ENCODE measurements at regions not wholly inside any gene's neighbourhood (a gene's known extent, or its start where the extent isn't known, plus 50 kb on each side); places are given as distances from the start of the nearest gene placed in this dataset.
"Not testable (repeated sequence)": the region's sequence is repeated elsewhere in the genome, so short reads cannot be mapped to it uniquely, and the experiment has no call there.

DNA sequence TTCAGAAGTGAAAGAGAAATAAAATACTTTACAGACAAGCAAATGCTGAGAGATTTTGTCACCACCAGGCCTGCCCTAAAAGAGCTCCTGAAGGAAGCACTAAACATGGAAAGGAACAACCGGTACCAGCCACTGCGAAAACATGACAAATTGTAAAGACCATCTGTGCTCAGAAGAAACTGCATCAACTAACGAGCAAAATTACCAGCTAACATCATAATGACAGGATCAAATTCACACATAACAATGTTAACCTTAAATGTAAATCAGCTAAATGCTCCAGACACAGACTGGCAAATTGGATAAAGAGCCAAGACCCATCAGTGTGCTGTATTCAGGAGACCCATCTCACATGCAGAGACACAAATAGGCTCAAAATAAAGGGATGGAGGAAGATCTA lies 333.8 kb upstream of the CDH10 start:
- intact Hi-C loops (cut with DNase I); DNase-seq (ENCODE audit: low spot score): not testable (repeated sequence)

DNA sequence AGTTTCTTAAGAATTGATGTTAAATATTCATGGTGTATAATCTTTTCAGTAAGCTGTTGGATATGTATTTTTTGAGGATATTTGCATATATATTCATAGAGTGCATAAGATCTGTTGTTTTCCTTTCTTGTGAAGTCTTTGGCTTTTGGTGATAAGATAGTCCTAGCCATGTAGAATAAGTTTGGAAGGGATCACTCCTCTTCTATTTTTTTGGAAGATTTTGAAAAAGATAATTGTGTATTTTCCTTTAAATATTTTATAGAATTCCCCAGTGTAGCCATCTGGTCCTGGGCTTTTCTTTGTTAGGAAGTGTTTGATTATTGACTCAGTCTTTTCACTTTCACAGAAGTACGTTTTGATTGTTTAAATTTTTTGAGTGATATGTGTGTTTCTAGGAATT lies 318.8 kb upstream of the CDH10 start:
- no peak for DNase-seq (ENCODE audit: low spot score)
- intact Hi-C loops (cut with DNase I): no loop called here

DNA sequence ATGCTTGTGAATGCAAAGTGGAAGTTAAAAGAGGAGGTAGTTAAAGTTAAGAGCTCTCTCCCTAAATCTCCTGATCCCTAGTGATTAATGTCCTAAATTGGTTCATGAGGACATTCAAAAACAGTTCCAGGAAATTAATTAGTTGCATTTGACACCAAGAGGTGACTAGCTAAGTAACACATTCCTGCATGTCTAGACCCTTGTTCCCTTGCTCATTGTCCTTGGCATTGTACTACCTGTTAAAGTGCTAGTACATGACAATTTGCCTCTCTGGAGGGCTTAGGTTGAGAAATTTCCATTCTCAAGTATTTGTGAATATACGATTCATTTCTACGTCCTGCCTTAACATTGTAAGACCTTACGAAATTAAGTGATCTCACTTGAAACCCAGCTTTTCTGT lies 278.6 kb upstream of the CDH10 start:
- intact Hi-C loops (cut with DNase I): no loop called here
- DNase-seq (ENCODE audit: low spot score): no peak

DNA sequence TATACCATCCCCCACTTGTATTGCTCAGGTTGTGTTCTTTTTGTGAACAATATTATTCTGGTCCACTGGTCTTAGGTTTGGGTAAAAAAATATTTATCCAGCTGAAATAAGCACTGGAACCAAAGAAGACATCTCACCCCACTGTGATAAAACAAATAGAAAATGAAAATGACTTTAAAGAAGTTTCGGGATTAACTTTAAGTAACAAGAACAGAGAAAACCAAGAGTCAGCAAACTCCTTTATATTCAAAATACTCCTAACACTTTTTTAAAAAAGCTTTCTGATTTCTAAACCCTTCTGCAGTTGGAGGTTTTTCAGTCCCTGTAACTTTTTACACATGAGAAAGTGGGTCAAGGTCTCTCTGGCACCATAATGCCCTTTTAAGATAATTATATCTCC lies 273.9 kb upstream of the CDH10 start:
- intact Hi-C loops (cut with DNase I): no loop called here

DNA sequence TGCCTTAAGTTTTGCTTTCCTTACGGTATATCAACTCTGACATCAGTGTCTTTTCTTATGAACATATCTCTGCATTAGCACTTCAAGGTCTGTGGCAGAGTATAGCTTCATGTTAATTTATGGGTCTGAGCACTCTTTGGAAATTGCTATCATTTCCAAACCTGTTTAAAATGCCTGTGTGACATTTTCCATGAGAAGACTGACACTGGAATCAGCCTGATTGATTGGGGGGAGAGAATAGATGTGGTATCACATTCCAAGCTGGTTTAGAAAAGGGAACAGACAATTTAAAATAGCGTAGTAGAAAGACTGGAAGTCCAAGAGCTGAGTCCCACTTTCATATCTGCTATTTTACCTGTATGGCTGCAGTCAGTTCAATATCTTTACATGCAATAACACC lies 272.1 kb upstream of the CDH10 start:
- intact Hi-C loops (cut with DNase I): no loop called here

More for the DNA sequence above, 273.9 kb upstream of the CDH10 start:
- no peak for DNase-seq (ENCODE audit: low spot score)

DNA sequence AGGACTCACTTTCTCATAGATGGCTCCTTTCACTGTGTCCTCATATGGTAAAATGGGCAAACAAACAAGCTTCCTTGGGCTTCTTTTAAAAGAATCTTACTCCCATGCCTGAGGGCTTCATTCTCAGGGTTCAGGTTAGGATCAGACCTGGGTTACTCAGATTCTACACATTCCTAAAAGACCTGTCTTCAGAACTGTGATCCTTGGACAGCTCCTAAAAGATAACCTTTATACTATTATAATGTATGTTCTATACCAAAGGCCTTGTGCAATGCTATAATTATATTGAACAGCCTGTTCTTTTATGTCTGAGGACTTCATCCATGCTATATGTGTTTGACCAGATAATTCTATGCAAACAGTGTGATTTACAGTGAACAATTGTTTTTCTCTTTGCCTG lies 264.4 kb upstream of the CDH10 start:
- intact Hi-C loops (cut with DNase I): no loop called here
- DNase-seq (ENCODE audit: low spot score): no peak

More for the DNA sequence above, 272.1 kb upstream of the CDH10 start:
- no peak for DNase-seq (ENCODE audit: low spot score)

DNA sequence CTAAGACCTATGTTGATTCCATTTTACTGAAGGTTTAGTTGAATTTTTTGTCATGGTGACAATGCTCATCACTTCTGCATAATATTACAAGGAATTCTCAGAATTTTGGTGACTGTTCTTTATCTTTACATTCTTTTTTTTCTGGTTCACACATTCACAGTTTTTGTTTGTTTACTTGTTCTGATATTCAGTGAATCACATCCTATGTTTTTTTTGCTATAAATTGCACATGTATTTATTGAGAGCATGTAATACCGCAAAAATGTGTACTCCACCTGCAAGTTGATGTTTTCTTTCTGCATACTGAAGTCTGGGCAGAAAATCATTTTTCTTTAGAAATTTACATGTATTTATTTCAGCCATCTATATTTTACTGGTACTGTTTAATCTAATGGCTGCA lies 261.9 kb upstream of the CDH10 start:
- intact Hi-C loops (cut with DNase I): no loop called here
- no peak for DNase-seq (ENCODE audit: low spot score)

DNA sequence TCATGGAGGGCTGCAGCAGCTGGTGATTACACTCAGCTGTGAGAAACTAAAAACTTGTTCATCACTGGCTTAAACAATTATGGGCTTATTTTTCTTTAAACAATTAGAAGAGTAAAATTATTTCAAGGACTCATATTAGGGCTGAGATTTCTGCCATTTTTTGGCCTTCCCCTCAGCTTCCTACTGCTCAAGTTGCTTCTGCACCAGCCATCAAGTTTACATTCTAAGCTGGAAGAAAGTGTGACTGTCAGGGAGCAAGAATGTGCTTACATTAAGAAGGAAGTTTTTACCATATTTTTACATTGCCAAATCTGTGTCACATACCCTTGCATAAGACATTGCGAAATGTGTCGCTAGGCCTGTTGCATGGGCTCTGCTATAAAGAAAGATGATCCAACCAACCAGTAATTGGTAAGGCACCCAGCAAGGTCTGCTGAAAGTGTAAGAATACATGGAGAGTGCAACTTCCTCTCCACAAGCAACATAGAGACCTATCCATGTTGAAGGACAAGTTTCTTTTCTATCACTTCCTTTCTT lies 260.3 kb upstream of the CDH10 start:
- intact Hi-C loops (cut with DNase I): no loop called here
- DNase-seq (ENCODE audit: low spot score): no peak

DNA sequence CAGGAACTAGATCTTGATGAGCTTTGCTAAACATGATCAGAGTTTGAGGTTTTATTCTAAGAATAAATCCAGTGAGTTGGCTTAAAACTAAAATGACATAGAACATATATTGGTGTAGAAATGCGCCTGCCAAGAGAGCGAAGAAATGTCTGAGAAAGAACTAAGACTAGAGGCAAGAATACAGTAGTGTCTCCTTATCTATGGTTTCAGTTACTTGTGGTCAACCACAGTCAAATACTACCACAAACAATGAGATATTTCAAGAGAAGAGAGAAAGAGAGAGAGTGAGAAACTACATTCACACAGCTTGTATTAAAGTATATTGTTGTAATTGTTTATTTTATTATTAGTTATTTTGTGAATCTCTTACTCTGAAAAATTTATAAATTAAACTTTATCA lies 254.4 kb upstream of the CDH10 start:
- intact Hi-C loops (cut with DNase I): loop anchor here in 1 of 2 donors (5.0 kb wide), 1 partner anchor 1652 kb away; no protein-coding TSS in a partner anchor
- no peak for DNase-seq (ENCODE audit: low spot score)

DNA sequence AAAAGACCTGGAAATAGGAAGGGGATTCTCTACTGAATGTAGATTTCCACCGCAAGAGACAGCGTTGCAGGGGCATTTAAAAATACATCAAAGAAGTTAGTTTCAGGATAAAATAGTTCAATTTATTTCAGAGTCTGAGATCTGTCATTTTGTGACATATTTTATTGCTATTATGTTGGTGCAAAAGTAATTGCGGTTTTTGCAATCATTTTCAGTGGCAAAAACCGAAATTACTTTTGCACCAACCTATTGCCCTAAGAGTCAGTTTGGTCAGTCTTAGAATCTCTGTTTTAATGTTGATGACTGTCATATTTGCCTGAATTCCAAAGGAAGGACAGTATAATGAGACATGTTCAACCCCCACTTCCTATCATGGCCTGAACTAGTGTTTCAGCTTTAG lies 219.5 kb upstream of the CDH10 start:
- DNase-seq (ENCODE audit: low spot score): no peak
- intact Hi-C loops (cut with DNase I): no loop called here

DNA sequence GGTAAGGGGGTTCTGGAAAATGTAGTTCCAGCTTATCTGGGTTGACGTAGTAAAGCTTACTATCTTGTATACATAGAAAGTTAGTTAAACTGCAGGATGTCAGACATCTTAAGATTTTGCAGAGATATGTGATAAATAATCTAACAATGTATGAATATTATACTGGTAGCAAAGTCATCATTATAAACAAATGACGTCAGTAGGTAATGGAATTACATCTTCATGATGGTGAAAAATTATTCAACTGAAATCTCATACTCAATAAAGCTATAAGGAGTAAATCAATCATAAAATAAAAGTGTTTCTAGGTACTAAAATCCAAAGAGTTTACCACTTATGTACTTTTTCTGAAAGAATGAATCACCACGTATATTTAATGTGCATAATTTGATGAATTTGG lies 217.3 kb upstream of the CDH10 start:
- DNase-seq (ENCODE audit: low spot score): no peak
- intact Hi-C loops (cut with DNase I): no loop called here

DNA sequence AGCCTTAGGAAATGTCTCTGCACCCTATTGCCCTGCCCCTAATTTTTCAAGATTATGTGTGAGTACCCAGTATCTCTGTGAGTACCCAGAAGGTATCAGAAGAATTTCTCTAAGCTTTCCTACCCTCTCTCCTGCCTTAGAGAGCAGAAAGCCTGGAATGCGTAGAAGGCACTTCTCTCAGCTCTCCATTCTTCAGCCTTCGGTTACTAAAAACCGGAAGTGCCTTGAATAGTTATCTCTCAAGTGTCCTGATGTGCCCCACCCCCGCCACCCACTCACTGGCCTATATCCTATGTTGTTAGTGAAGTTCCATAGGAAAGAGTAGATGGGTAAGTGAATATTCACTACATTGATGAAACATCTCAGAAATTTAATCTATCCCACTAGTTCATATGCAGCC lies 210.7 kb upstream of the CDH10 start:
- no peak for DNase-seq (ENCODE audit: low spot score)
- intact Hi-C loops (cut with DNase I): no loop called here

DNA sequence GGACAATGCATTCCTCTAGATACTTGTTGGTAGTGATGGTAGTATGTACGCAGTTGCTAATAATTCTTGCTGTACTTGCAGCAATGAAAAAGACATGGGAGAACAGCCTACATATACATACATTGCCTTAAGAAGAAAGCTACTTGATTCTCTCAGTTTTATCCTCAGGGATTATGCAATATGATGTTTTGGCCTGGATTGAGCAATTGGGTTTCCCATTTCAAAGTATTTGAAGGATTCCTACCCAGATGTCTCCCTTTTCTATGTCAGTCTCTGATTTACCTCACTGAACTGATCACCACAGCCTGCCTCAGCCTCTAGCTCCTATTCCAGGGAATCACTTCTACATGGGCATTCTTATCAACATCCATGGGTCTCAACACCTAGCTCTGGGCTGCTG lies 210.1 kb upstream of the CDH10 start:
- no peak for DNase-seq (ENCODE audit: low spot score)
- intact Hi-C loops (cut with DNase I): no loop called here

DNA sequence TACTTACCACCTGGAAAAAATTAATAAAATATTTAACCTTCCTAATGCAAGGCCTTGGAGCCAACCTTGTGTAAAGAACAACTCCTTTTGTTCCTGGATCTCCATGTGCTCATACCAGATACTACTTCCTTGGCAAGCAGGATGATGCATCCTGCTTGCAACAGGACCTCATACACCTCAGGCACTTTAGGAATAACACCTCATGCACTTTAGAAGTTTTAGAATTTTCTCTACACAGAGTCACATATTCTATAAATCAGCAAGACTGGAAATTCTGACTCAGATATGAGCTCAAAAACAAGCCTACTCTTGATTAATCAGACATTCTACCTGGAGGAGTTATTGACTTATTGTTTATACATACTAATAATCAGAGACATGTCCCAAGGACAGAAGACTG lies 209.6 kb upstream of the CDH10 start:
- no peak for DNase-seq (ENCODE audit: low spot score)
- intact Hi-C loops (cut with DNase I): no loop called here

DNA sequence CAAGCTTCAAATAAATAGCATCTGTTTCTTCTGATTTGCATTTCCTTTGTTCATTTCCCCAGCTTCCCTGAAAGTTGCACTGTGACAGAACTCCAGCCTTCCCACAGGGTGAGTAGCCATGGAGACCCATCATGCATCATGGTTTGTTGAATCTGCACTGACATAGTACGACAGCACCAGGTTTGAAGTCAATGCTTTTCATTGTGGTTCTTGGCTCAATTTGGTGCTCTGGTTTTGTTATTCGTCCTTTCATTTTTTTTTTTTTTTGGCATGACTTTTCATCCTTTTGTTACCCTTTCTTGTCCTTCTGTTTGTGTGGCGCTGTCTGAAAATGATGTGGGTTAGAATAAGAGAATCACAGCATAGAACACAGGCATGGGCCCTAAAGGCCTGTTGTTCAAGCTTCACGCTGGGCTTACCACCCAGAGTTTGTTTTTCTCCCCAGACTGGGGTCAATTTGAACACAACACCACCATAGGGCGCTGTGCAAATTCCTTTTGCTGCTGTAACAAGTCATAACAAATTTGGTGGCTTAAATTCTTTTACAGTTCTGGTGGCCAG lies 206.2 kb upstream of the CDH10 start:
- no peak for DNase-seq (ENCODE audit: low spot score)
- intact Hi-C loops (cut with DNase I): no loop called here

DNA sequence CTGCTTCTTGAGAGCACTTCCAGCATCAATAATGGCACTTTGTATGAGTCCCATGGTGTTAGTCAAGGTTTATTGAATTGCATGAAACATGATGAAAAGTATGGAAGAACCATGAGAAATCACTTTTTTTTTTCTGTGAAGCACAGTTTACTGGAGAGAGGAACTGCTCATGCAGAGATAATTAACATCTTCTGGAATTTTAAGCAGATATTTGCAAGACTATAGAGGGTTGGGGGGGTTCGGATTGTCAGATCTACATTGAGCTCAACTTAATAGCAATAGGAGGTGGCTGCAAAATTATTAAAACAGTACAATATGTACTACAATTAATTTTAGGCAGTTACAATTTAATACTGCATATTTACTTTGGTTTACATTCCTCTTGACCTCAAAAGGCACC lies 204.4 kb upstream of the CDH10 start:
- intact Hi-C loops (cut with DNase I): no loop called here

DNA sequence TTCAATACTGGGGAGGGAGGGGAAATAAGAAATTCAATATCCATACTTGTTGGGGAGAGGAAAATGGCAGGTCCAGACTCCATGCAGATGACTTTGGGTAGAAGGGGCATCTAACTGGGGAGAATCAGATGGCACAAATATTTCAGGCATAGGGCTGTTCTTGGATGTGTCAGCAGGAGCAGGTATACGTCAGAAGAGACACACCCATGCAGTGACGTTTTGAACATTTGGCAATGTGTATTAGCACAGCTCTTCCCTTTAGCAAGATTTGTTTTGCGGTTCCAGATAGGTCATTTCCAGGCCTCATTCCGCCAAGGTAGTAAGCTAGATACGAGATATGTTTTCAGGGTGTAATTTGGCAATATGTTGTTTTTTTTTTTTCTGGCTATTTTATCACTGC lies 187.2 kb upstream of the CDH10 start:
- no peak for DNase-seq (ENCODE audit: low spot score)
- intact Hi-C loops (cut with DNase I): no loop called here

More for the DNA sequence above, 204.4 kb upstream of the CDH10 start:
- no peak for DNase-seq (ENCODE audit: low spot score)

DNA sequence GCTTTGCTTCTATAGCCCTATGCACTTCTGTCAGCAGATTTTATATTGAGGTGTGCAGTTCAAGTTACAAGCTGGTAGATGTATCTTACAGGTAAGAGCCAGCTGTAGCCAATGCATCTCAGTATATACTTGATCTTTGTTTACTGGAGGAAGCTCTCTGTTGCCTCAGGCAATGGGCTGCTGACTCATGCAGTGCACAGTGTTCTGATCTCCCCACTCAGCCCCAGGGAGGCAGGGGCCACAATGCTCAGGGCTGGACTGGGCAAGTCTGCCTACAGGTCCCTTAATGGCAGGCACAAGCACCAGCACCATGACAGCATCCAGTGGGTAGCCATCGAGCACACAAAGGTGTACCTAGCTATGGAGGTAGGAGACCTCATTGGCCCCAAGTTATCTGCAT lies 178.8 kb upstream of the CDH10 start:
- no peak for DNase-seq (ENCODE audit: low spot score)
- intact Hi-C loops (cut with DNase I): no loop called here

DNA sequence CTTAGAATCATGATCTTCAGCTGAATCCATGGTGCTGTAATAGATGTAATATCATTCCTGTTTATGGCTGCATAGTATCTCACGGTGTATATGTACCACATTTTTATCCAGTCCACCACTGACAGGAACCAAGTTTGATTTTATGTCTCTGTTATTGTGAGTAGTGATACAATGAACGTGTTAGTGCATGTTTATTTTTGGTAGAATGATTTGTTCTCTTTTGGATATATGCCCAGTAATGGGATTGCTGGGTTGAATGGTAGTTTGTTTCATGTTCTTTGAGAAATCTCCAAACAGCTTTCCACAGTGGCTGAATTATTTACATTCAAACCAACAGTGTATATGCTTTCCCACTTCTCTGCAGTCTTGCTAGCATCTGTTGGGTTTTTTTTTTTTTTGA lies 175.1 kb upstream of the CDH10 start:
- no peak for DNase-seq (ENCODE audit: low spot score)
- intact Hi-C loops (cut with DNase I): no loop called here

DNA sequence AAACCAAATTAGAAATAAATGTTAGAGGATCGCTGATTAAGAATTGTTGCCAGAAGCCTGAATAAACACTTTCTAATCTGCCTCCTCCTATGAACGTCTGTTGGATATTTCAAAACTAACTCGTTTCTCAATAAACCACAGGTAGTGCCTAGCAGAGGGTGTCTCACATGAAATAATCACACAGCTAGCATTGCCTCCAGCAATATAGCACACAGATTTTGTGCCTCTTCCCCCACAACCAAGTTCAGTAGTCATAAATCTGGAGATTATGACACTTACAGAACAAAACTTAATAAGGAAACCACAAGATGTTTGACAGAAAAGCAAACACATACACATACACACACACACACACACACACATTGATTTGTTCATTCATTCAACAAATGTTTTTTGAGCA lies 173.2 kb upstream of the CDH10 start:
- intact Hi-C loops (cut with DNase I): no loop called here
- no peak for DNase-seq (ENCODE audit: low spot score)

DNA sequence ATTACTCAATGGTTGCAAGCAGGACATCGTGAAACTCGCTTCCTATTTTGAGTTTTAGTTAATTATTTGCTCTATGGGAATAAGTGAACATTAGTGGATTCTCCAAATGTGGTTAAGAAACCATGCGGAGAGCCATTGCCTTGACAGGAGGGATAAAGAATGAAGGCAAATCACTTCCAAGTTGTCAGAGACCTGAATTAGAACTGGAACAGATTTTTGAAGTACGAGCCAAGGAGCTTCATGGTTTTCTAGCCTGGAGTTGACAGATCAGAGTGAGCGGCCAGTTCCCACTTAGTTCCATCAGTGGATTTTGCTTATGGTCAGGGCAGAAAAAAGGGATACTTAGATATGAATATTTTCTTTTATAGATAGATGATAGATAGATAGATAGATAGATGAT lies 171.4 kb upstream of the CDH10 start:
- intact Hi-C loops (cut with DNase I): no loop called here
- no peak for DNase-seq (ENCODE audit: low spot score)

DNA sequence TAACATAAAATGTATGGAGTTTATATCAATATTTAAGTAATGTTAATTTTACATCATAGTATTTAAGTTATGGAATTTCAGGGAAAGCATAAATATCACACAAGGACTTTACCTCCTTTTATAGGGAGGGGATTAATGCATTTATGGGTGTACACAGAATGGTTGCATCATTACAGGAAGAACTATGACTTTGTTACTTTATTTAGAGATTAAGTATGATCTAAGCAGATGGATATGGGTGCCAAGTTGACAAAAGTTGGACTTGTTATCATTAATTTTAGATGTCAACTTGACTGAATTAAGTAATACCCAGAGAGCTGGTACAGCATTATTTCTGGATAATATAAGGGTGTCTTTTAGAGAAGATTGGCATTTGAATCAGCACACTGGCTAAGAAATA lies 160.5 kb upstream of the CDH10 start:
- intact Hi-C loops (cut with DNase I): no loop called here
- DNase-seq (ENCODE audit: low spot score): no peak
